ENCODE measurements at regions not wholly inside any gene's neighbourhood (a gene's known extent, or its start where the extent isn't known, plus 50 kb on each side); places are given as distances from the start of the nearest gene placed in this dataset.

DNA sequence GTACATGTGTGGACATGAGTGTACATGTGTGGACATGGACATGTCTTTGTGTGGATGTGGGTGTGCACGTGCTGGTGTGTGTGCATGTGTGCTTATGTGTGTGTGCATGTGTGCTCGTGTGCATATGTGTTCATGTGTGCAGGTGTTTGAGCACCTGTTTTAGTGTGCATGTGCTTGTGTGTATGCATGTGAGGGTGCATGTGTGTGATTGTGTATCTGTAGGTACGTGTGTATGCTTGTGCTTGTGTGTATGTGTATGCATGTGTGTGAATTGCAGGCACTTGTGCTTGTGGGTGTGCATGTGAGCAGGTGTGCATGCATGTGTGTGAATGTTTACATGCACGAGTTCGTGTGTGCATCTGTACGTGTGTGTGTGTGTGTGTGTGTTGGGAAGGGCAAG is 300.6 kb upstream of the EEF2KMT start (continued):
- TF ChIP-seq PRDM4 (CRISPR knock-in tag; IDR thresholded peaks at IDR 0.05; ENCODE audit: borderline replicate concordance) = no peak
- TF ChIP-seq, protein P1, sequence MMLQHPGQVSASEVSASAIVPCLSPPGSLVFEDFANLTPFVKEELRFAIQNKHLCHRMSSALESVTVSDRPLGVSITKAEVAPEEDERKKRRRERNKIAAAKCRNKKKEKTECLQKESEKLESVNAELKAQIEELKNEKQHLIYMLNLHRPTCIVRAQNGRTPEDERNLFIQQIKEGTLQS (CRISPR knock-in tag; IDR thresholded peaks at IDR 0.05) = no peak
- TF ChIP-seq ZFP90 (CRISPR knock-in tag; IDR thresholded peaks at IDR 0.05; ENCODE audit: borderline replicate concordance) = no peak
- TF ChIP-seq, protein P2, sequence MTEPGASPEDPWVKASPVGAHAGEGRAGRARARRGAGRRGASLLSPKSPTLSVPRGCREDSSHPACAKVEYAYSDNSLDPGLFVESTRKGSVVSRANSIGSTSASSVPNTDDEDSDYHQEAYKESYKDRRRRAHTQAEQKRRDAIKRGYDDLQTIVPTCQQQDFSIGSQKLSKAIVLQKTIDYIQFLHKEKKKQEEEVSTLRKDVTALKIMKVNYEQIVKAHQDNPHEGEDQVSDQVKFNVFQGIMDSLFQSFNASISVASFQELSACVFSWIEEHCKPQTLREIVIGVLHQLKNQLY (CRISPR knock-in tag; IDR thresholded peaks at IDR 0.05) = no peak
- no peak for TF ChIP-seq ZNF335 (CRISPR knock-in tag; IDR thresholded peaks at IDR 0.05)
- no peak for TF ChIP-seq ZNF34 (CRISPR knock-in tag; IDR thresholded peaks at IDR 0.05; ENCODE audit: borderline replicate concordance)
- TF ChIP-seq MYC (CRISPR knock-in tag; IDR thresholded peaks at IDR 0.05; ENCODE audit: borderline replicate concordance) = no peak
- TF ChIP-seq SOX6 (IDR thresholded peaks at IDR 0.05) = 0 out of 2 replicates have a peak, but pooled peaks have one; percentile 78
- no peak for TF ChIP-seq SOX6 (CRISPR knock-in tag; IDR thresholded peaks at IDR 0.05)
- TF ChIP-seq ZMAT5 (CRISPR knock-in tag; IDR thresholded peaks at IDR 0.05; ENCODE audit: borderline replicate concordance, low read depth) = no peak
- TF ChIP-seq ZNF510 (CRISPR knock-in tag; IDR thresholded peaks at IDR 0.05; ENCODE audit: low read depth) = no peak
- no peak for TF ChIP-seq MED1 (CRISPR knock-in tag; IDR thresholded peaks at IDR 0.05)
- TF ChIP-seq AKAP8 (CRISPR knock-in tag; IDR thresholded peaks at IDR 0.05) = no peak
- no peak for TF ChIP-seq GZF1 (CRISPR knock-in tag; IDR thresholded peaks at IDR 0.05)
- TF ChIP-seq, protein P3, sequence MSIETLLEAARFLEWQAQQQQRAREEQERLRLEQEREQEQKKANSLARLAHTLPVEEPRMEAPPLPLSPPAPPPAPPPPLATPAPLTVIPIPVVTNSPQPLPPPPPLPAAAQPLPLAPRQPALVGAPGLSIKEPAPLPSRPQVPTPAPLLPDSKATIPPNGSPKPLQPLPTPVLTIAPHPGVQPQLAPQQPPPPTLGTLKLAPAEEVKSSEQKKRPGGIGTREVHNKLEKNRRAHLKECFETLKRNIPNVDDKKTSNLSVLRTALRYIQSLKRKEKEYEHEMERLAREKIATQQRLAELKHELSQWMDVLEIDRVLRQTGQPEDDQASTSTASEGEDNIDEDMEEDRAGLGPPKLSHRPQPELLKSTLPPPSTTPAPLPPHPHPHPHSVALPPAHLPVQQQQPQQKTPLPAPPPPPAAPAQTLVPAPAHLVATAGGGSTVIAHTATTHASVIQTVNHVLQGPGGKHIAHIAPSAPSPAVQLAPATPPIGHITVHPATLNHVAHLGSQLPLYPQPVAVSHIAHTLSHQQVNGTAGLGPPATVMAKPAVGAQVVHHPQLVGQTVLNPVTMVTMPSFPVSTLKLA (IDR thresholded peaks at IDR 0.05) = peak; percentile 99
- TF ChIP-seq ZNF660 (CRISPR knock-in tag; IDR thresholded peaks at IDR 0.05; ENCODE audit: borderline replicate concordance, low read depth) = no peak

All from HepG2 (cell line).